Hepatic stellate cell (primary cell): ENCODE measurements at regions not wholly inside any gene's neighbourhood (a gene's known extent, or its start where the extent isn't known, plus 50 kb on each side); places are given as distances from the start of the nearest gene placed in this dataset.
A peak's percentile ranks its signal among the peaks of the same experiment; 100 is the strongest.

Experiments used
- DNase-seq: peaks from one replicate; pipeline ENCODE4 v3.0.0; 2011; ENCODE audit warnings: low spot score

DNA sequence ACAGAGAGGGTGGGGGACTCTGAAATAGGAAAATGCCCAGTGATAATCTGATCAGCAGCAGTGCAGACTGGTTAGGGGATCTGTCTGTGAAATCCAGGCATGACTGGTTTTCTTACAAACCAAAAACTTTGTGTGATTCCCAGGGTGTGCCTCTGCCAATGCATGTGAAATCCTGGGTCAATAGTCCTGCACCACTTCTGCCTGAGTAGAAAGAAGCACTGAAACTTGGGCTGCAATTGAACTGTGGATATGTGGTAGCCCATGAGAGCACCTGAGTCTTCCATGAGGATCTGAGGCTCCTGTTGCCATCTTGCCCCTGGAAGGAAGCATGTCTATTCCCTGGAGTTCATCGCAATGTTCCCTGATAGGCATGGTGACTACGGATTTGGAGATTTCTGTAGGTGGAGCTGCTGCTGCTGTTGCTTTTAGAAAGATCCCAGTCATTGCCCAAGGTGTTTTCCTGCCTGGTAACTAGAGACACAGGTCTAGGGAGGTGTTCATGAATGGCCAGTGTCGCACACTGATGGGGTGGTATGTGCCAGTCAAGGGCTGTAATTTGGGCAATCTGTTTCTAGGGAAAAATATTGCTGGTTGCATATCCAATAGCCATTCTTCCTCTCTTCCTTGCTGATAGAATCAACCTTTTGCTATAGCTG, 146.7 kb downstream of the CARTPT start:
- no peak for DNase-seq

- no peak for DNase-seq
Measured at GRCh38 chr5:71872311-71872864, 153.3 kb downstream of the CARTPT start.

- DNase-seq = no peak
Measured at GRCh38 chr5:71873191-71873591, 154.1 kb downstream of the CARTPT start.

GRCh38 chr5:71874521-71874920, 155.4 kb downstream of the CARTPT start:
- no peak for DNase-seq

- DNase-seq = no peak
Measured at GRCh38 chr5:71877511-71877910, 158.4 kb downstream of the CARTPT start.

- no peak for DNase-seq
Measured at GRCh38 chr5:71880536-71880935, 161.5 kb downstream of the CARTPT start.

DNA sequence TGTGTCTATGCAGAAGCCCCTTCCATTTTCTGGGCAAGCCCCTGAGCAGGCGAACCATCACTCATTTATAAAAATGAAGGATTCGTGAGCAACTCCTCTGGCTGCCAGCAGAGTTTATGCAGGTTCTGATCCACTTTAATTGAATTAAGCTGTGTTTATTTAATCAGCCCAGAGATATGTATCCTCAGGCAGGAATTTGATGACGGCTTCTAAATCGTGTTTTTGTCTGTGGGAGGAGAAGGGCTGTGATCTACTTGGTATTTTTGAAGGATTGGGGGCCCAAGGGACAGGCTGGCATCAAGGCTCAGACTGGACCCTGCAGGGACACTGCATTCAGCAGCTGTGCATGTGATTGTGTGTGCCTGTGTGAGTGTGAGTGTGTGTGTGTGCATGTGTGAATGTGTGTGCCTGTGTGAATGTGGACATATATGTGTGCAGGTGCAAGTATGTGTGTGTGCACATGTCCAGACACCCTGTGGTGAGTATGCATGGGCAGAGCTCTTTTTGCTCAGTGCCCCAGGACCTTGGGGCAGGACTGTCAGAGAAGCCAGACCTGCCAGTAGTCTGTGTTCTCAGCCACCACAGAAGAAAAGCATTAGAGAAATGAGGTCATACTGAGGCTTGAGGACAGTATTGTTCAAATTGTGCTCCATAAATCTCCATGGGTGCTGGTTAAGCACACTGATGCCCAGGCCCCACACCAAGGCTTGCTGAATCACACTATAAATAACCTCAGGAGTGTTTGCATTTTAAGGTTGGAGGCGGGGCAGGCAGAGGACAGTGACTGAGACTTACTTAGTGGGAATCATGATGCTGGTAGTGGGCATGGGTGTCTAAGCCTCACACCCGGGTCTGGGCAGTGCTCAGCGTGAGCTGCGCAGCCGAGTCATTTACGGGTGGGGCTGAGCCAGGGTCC, 164.0 kb downstream of the CARTPT start:
- peak; percentile 24 for DNase-seq

DNA sequence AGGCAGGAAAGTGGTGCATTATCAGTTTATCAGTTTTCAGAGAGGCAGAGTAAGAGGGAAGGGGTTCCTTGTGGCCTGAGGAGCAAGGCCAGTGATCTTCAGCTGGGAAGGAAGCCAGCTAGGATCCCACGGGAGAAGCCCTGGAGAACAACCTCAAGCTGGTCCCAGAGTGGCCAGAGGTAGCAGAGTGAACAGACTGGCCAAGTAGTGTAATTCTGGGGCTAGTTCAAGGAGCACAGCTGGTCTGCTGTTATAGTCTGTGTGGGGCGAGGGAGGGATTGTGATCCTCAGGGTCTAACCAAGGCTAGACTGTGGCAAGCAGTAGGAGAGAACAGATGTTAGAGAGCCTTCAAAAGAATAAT, 164.6 kb downstream of the CARTPT start:
- peak; percentile 26 for DNase-seq

- DNase-seq = no peak
Measured at GRCh38 chr5:71884926-71885325, 165.9 kb downstream of the CARTPT start.

GRCh38 chr5:71886406-71886805, 167.3 kb downstream of the CARTPT start:
- no peak for DNase-seq

GRCh38 chr5:71887680-71888079, 168.6 kb downstream of the CARTPT start:
- DNase-seq = peak; percentile 74

DNA sequence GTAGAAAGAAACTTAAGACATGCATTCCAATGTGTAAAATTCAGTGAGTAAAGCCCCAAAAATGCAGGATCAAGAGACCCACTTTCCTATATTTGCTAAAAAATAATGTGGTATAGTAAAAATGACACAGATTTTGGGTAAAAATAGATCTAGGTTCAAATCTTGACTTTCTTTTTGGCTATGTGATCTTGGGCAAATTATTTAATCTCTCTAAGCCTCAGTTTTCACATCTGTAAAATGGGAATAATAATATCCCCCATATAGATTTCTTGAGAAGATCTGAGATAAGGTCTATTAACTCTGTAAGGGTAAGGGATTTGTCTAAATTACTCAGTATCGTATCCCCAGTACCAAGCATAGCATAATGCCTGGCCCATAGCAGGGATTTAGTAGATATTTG, 172.3 kb downstream of the CARTPT start:
- DNase-seq = no peak

- peak; percentile 27 for DNase-seq
Measured at GRCh38 chr5:71891856-71892255, 172.8 kb downstream of the CARTPT start.

DNA sequence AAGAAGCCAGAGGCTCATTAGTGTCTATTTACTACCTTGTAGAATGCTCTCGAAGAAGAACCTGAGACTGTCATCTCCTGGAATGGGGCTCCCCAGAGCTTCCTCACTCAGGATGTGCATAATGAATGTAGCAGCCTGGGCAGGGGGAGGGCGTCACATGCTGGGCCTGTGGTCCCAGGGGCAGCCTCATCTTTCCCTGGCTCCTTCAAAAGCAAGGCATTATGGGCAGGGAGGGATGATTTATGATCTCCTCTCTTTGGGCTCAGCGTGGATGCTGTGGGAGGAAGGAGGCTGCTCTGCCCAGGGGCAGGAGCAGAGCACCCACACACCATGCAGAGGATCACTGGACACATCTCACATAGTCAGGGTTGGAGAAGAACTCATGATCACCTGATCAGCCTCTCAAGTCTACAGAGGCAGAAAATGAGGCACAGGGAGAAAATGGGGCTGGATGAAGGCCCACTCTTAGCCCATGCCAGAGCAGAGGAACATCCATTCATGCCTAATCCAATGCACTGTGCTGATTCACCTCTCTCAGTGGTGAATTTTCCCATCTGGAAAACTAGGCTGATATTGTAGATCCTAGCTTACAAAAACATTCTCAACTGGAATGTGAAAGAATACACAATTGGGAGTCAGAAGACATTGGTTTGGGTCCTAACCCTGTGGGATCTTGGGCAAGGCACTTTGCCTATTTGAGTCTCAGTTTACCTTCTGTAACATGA, 173.7 kb downstream of the CARTPT start:
- DNase-seq = no peak

DNA sequence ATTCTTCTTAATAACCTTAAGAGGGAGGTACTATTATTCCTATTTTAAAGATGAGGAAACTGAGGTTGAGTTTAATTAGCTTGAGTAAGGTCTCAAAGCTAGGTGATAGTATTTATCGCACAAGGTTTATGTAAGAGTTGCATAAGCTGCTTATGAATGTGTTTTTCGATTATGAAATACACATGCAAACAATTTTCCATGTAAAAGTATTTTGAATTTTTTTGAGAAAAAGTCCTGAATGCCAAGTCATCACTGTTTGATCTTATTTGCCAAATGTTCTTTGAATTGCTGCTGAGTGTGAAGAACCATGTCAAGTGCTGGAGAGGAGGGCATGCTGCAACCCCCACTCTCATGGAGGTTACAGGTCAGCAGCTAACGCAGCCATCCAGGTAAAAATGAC, 174.4 kb downstream of the CARTPT start:
- no peak for DNase-seq

GRCh38 chr5:71894091-71894490, 175.0 kb downstream of the CARTPT start:
- DNase-seq = no peak

GRCh38 chr5:71895546-71895945, 176.5 kb downstream of the CARTPT start:
- DNase-seq = no peak

GRCh38 chr5:71899865-71900342, 180.8 kb downstream of the CARTPT start:
- no peak for DNase-seq

DNA sequence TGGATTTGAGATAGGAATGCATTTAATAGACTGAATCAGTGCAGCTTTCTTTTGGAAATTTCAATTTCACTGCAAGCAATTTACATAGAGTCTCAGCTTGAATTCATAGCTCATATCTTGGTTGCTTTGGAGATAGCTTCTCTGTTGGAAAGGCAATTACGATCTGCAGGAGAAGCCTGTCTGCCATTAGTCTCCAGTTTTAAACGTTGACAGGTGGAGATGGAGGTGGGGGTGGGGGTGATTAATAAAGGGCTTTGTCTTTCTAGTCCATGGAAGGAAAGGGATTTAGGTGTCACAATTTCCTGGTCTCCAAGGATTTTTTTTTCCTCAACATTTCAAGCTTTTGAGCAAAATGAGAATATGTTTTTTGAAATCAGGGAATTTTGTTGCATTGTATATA, 184.7 kb downstream of the CARTPT start:
- DNase-seq = no peak

DNA sequence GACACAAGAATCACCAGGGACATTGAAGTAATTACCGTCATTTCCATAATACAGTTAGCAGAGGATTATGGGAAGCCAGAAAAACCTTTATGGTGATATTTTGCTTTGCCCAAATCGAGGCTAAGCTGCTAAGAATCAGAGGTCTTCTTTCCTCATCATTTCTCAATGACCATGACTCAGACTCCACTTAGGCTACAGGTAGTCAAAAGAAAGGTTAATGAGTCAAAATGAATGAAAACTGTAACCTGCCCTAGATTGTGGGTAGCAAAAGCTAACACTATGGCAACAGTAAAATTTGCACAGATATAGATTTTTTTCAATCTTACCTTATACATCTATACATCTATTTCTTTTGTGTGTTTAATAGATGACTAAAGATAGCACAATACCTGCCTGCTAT, 185.8 kb downstream of the CARTPT start:
- no peak for DNase-seq

DNA sequence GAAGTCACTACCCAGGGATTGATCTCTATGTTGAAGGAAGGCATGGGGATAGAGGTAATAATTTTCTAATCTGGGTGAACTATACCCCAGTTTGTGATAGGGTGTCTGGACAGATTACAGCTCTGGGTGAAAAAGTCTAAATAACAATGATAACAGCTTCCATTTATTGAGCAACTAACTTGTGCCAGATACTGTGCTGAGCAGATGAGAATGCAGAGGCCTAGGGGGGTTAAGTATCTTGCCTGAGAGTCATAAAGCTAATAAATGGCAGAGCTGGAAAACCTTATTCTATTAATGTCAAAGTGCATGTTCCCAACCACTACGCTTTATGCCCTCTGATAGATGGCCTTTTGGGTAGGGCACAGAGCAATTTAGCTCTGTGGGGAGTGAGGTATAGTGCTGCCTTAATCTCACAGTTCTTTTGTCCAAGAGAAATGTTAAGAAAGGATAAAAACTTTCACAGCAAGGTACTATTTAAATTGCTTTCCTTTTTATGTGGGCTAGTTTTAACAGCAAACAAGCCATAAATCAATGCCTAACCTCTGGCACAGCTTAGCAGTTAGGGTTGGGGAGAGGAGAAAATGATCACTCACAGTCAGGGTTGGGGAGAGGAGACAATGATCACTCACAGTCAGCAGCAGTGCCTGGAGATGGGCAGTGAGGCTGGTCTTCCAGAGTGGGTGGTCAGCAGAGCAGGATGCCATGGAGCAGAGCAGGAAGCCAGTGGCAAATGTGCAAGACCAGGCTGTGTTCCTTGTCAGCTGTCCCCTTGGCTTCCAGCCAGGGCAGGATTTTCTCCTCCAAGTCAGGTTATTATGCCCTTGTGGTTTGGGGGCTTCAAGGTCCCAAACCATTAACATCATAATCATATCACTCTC, 187.0 kb downstream of the CARTPT start:
- no peak for DNase-seq
